ENCODE measurements at regions not wholly inside any gene's neighbourhood (a gene's known extent, or its start where the extent isn't known, plus 50 kb on each side); places are given as distances from the start of the nearest gene placed in this dataset.

DNA sequence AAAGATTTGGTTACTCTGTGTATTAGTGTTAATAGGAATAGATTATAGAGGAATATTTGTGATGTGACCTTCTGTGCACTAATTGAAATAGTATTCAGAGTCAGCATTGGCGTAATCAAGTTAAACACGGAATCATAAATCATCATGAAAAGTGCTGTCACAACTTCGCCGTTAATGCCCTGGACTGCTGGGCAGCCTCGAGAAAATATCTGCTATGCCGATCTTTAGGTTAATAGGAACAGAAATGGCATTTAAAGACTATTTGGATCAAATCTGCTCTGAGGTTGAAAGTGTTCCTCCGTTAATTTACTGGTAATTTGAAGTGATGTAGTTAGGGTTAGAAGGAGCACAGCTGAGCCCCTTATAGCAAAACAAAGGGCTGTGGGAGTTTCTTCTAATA is 219.0 kb downstream of the MZT1 start:
- no peaks in the 10 kb centered on the region for H3K36me3 ChIP-seq (ENCODE audit: insufficient read depth, low read length)
- H3K9ac ChIP-seq (ENCODE audit: low read depth, low read length, poor library complexity, severe bottlenecking) = no peak overlapping the region
- H3K9me3 ChIP-seq (ENCODE audit: insufficient read depth, low read depth, low read length) = no peaks in the 10 kb centered on the region
- no peaks in the 10 kb centered on the region for H3K4me1 ChIP-seq (ENCODE audit: insufficient read depth, low read length, poor library complexity, severe bottlenecking)
- no peak overlapping the region for H2AFZ ChIP-seq (ENCODE audit: low read length)
- H3K79me2 ChIP-seq (ENCODE audit: insufficient read depth, low read length) = no peaks in the 10 kb centered on the region
- H4K20me1 ChIP-seq (ENCODE audit: insufficient read depth, low read length, poor library complexity, severe bottlenecking) = no peaks in the 10 kb centered on the region
- H3K9me2 ChIP-seq (replicated peaks; ENCODE audit: low read depth, low read length) = no peaks in the 10 kb centered on the region
- no peaks in the 10 kb centered on the region for H3K27me3 ChIP-seq (ENCODE audit: insufficient read depth, low read length, poor library complexity, severe bottlenecking)
- H3K4me3 ChIP-seq (ENCODE audit: low read length, poor library complexity, severe bottlenecking) = no peak overlapping the region
- no peaks in the 10 kb centered on the region for H3F3A ChIP-seq (ENCODE audit: low read depth)
- TF ChIP-seq, protein P1, sequence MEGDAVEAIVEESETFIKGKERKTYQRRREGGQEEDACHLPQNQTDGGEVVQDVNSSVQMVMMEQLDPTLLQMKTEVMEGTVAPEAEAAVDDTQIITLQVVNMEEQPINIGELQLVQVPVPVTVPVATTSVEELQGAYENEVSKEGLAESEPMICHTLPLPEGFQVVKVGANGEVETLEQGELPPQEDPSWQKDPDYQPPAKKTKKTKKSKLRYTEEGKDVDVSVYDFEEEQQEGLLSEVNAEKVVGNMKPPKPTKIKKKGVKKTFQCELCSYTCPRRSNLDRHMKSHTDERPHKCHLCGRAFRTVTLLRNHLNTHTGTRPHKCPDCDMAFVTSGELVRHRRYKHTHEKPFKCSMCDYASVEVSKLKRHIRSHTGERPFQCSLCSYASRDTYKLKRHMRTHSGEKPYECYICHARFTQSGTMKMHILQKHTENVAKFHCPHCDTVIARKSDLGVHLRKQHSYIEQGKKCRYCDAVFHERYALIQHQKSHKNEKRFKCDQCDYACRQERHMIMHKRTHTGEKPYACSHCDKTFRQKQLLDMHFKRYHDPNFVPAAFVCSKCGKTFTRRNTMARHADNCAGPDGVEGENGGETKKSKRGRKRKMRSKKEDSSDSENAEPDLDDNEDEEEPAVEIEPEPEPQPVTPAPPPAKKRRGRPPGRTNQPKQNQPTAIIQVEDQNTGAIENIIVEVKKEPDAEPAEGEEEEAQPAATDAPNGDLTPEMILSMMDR (conservative IDR thresholded peaks at IDR 0.05; ENCODE audit: low read length) = no peak
- TF ChIP-seq EZH2phosphoT487 (IDR thresholded peaks at IDR 0.05; ENCODE audit: borderline replicate concordance) = no peak
- no peak overlapping the region for H3K4me2 ChIP-seq (ENCODE audit: low read depth, low read length, poor library complexity, severe bottlenecking)

DNA sequence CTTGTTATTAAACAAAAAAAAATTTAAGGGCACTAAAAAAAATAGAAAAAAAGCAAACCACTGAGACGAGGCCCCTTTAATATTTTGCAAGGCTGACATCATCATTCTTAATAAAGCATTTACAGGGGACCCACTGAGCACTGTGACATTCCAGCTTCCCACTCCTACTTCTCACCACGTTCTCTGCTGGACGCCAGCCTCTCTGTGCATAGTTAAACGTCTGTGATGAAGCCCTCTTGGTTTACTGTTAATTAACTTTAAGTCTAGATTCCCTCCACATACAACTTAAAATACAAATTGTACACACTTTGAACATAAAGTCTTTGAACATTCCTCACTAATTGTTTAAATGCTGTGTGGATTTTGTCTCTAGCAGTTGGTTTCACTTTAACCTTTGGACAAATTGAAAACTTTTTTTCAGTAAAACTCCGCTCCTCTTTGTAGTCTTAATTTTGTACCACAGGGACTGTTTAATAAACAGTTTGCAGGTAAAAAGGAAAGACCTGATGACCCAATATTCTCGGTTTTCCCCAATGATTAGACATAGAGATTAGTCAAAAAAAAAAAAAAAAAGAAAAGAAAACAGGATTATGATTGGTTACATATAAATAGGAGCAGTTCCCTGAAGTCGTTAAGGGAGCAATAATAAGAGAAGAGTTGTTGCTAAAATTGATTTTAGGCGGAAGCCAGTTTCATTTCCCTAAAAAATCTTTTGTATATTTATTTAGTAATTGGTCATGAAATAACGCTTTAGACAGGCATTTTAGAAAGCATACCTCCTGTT is 219.8 kb downstream of the MZT1 start:
- no peak for TF ChIP-seq EZH2phosphoT487 (IDR thresholded peaks at IDR 0.05; ENCODE audit: borderline replicate concordance)
- TF ChIP-seq, protein P1 (conservative IDR thresholded peaks at IDR 0.05; ENCODE audit: low read length) = no peak
- no peaks in the 10 kb centered on the region for H3K79me2 ChIP-seq (ENCODE audit: insufficient read depth, low read length)
- H4K20me1 ChIP-seq (ENCODE audit: insufficient read depth, low read length, poor library complexity, severe bottlenecking) = no peaks in the 10 kb centered on the region
- no peaks in the 10 kb centered on the region for H3K4me1 ChIP-seq (ENCODE audit: insufficient read depth, low read length, poor library complexity, severe bottlenecking)
- H3F3A ChIP-seq (ENCODE audit: low read depth) = no peaks in the 10 kb centered on the region
- no peak overlapping the region for H3K4me2 ChIP-seq (ENCODE audit: low read depth, low read length, poor library complexity, severe bottlenecking)
- no peak overlapping the region for H2AFZ ChIP-seq (ENCODE audit: low read length)
- H3K36me3 ChIP-seq (ENCODE audit: insufficient read depth, low read length) = no peaks in the 10 kb centered on the region
- H3K9me2 ChIP-seq (replicated peaks; ENCODE audit: low read depth, low read length) = no peaks in the 10 kb centered on the region
- no peak overlapping the region for H3K4me3 ChIP-seq (ENCODE audit: low read length, poor library complexity, severe bottlenecking)
- no peak overlapping the region for H3K9ac ChIP-seq (ENCODE audit: low read depth, low read length, poor library complexity, severe bottlenecking)
- no peaks in the 10 kb centered on the region for H3K9me3 ChIP-seq (ENCODE audit: insufficient read depth, low read depth, low read length)
- H3K27me3 ChIP-seq (ENCODE audit: insufficient read depth, low read length, poor library complexity, severe bottlenecking) = no peaks in the 10 kb centered on the region

DNA sequence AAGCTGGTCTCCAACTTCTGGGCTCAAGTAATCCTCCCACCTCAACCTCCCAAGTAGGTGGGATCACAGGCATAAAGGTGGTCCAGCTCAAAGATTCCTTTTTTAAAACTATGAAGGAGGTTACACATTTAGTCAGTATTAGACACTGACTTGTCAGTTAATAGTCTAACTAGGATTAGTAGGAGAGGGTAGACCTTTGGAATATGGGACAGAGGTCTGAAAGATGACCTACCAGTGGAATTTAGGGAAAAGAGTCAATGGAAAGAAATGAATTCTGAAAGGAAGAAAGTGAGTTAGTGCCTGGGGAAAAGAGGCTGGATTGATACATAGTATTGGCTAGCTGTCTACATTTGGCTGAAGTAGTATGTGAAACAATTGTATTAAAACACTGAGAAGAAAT is 220.7 kb downstream of the MZT1 start:
- H3K79me2 ChIP-seq (ENCODE audit: insufficient read depth, low read length) = no peaks in the 10 kb centered on the region
- H3K9me3 ChIP-seq (ENCODE audit: insufficient read depth, low read depth, low read length) = no peaks in the 10 kb centered on the region
- H3K27me3 ChIP-seq (ENCODE audit: insufficient read depth, low read length, poor library complexity, severe bottlenecking) = no peaks in the 10 kb centered on the region
- H3F3A ChIP-seq (ENCODE audit: low read depth) = no peaks in the 10 kb centered on the region
- H3K4me2 ChIP-seq (ENCODE audit: low read depth, low read length, poor library complexity, severe bottlenecking) = no peak overlapping the region
- no peaks in the 10 kb centered on the region for H4K20me1 ChIP-seq (ENCODE audit: insufficient read depth, low read length, poor library complexity, severe bottlenecking)
- no peaks in the 10 kb centered on the region for H3K36me3 ChIP-seq (ENCODE audit: insufficient read depth, low read length)
- H3K4me3 ChIP-seq (ENCODE audit: low read length, poor library complexity, severe bottlenecking) = no peak overlapping the region
- no peak overlapping the region for H2AFZ ChIP-seq (ENCODE audit: low read length)
- H3K9ac ChIP-seq (ENCODE audit: low read depth, low read length, poor library complexity, severe bottlenecking) = no peak overlapping the region
- H3K9me2 ChIP-seq (replicated peaks; ENCODE audit: low read depth, low read length) = no peaks in the 10 kb centered on the region
- no peaks in the 10 kb centered on the region for H3K4me1 ChIP-seq (ENCODE audit: insufficient read depth, low read length, poor library complexity, severe bottlenecking)
- TF ChIP-seq, protein P1 (conservative IDR thresholded peaks at IDR 0.05; ENCODE audit: low read length) = no peak
- TF ChIP-seq EZH2phosphoT487 (IDR thresholded peaks at IDR 0.05; ENCODE audit: borderline replicate concordance) = no peak

Data from Loucy (cell line).